Left ventricle myocardium inferior (tissue), 1 donor: ENCODE measurements at regions not wholly inside any gene's neighbourhood (a gene's known extent, or its start where the extent isn't known, plus 50 kb on each side); places are given as distances from the start of the nearest gene placed in this dataset.

Experiments used
- DNase-seq: peaks from one replicate; pipeline ENCODE4 v3.0.0-alpha.2; 2020
- H3K27ac ChIP-seq: fragments of 200-600 bp; replicated peaks from 2 replicates; pipeline ENCODE4 v1.8.0; 2021
- H3K27me3 ChIP-seq: fragments of 200-600 bp; 2 replicates; pipeline ENCODE4 v1.8.0; 2021; ENCODE audit warnings: low read depth
- H3K36me3 ChIP-seq: fragments of 200-600 bp; 2 replicates; pipeline ENCODE4 v1.8.0; 2021
- H3K4me1 ChIP-seq: fragments of 200-600 bp; 2 replicates; pipeline ENCODE4 v1.8.0; 2021
- H3K4me3 ChIP-seq: fragments of 200-600 bp; 2 replicates; pipeline ENCODE4 v1.8.0; 2021; ENCODE audit warnings: mild to moderate bottlenecking, moderate library complexity
- H3K9me3 ChIP-seq: fragments of 200-600 bp; replicated peaks from 2 replicates; pipeline ENCODE4 v1.8.0; 2021
- CTCF ChIP-seq: fragments of 200-600 bp; IDR thresholded peaks from 2 replicates; pipeline ENCODE4 v1.8.0; 2021; ENCODE audit warnings: antibody characterized with exemption, mild to moderate bottlenecking, borderline replicate concordance
- intact Hi-C: fragments of 100-400 bp; cut with micrococcal nuclease; formaldehyde crosslinking; loops from one replicate; pipeline ENCODE4 v1.11.0; 2022
- donor health status: DM: no; HTN: yes; CAD: no; lungs with severe emphysema.

GRCh38 chr1:112788561-112788960 lies 73.4 kb upstream of the PPM1J start:
- Histone ChIP-seq H3K27ac (no peak overlapping the region), H3K9me3 (no peaks in the 10 kb centered on the region), H3K27me3 (peaks cover 17% of the 10 kb centered on the region), H3K36me3 (no peaks in the 10 kb centered on the region), H3K4me1 (no peaks in the 10 kb centered on the region), H3K4me3 (no peak overlapping the region)
- TF ChIP-seq CTCF: no peak
- intact Hi-C loops: no loop called here
- no peak for DNase-seq

GRCh38 chr1:112788054-112788453 lies 72.9 kb upstream of the PPM1J start:
- peaks cover 17% of the 10 kb centered on the region for H3K27me3 ChIP-seq
- no peak for DNase-seq
- TF ChIP-seq CTCF: no peak
- no peaks in the 10 kb centered on the region for H3K36me3 ChIP-seq
- intact Hi-C loops: no loop called here
- no peak overlapping the region for H3K4me3 ChIP-seq
- no peaks in the 10 kb centered on the region for H3K9me3 ChIP-seq
- H3K27ac ChIP-seq: no peak overlapping the region
- H3K4me1 ChIP-seq: no peaks in the 10 kb centered on the region

- intact Hi-C loops: no loop called here
- Histone ChIP-seq H3K9me3 (no peaks in the 10 kb centered on the region), H3K27me3 (peaks cover 5% of the 10 kb centered on the region), H3K4me1 (no peaks in the 10 kb centered on the region), H3K36me3 (no peaks in the 10 kb centered on the region), H3K4me3 (no peak overlapping the region), H3K27ac (no peak overlapping the region)
- TF ChIP-seq CTCF: no peak
- no peak for DNase-seq
These were observed 67.9 kb upstream of the PPM1J start for GRCh38 chr1:112783059-112783458.

GRCh38 chr1:112779665-112780526 lies 64.8 kb upstream of the PPM1J start:
- no peaks in the 10 kb centered on the region for H3K9me3 ChIP-seq
- DNase-seq: no peak
- no peak overlapping the region for H3K27ac ChIP-seq
- no peak overlapping the region for H3K4me3 ChIP-seq
- H3K27me3 ChIP-seq: peaks cover 16% of the 10 kb centered on the region
- no peak for TF ChIP-seq CTCF
- intact Hi-C loops: no loop called here
- H3K4me1 ChIP-seq: no peaks in the 10 kb centered on the region
- no peaks in the 10 kb centered on the region for H3K36me3 ChIP-seq

- Histone ChIP-seq H3K27me3 (peaks cover 18% of the 10 kb centered on the region), H3K4me1 (no peaks in the 10 kb centered on the region), H3K36me3 (no peaks in the 10 kb centered on the region), H3K9me3 (no peaks in the 10 kb centered on the region), H3K4me3 (no peak overlapping the region), H3K27ac (no peak overlapping the region)
- intact Hi-C loops: no loop called here
- DNase-seq: no peak
- TF ChIP-seq CTCF: no peak
These were observed 63.0 kb upstream of the PPM1J start for GRCh38 chr1:112778137-112778536.
